Stomach (tissue), 4 donors: ENCODE measurements at regions not wholly inside any gene's neighbourhood (a gene's known extent, or its start where the extent isn't known, plus 50 kb on each side); places are given as distances from the start of the nearest gene placed in this dataset.

Experiments used
- EP300 ChIP-seq: sonication (generic); formaldehyde crosslinking; IDR thresholded peaks from one replicate; pipeline ENCODE4 v1.6.1; 2017; ENCODE audit warnings: antibody characterized with exemption
- POLR2A ChIP-seq, 4 donors: fragments of 450-650 bp; IDR thresholded peaks; one replicate each; pipeline ENCODE4 v1.6.1; 2016; ENCODE audit warnings: antibody characterized with exemption in 4 of 4, control low read depth in 2 of 4, mild to moderate bottlenecking in 1 of 4, moderate library complexity in 1 of 4
- POLR2AphosphoS5 ChIP-seq, 3 donors: sonication (generic); formaldehyde crosslinking; IDR thresholded peaks; one replicate each; pipeline ENCODE4 v1.6.1; 2016; ENCODE audit warnings: antibody characterized with exemption in 3 of 3
- TF ChIP-seq, protein P1 (sequence below), 7 experiments: fragments of 450-650 bp in 4 of 7; fragments of 200-600 bp in 3 of 7; sonication (generic) in 3 of 7; IDR thresholded peaks; one replicate each; pipeline ENCODE4 v1.5.1; 2016 to 2019; ENCODE audit warnings: antibody characterized with exemption in 7 of 7, control low read depth in 2 of 7, mild to moderate bottlenecking in 1 of 7

DNA sequence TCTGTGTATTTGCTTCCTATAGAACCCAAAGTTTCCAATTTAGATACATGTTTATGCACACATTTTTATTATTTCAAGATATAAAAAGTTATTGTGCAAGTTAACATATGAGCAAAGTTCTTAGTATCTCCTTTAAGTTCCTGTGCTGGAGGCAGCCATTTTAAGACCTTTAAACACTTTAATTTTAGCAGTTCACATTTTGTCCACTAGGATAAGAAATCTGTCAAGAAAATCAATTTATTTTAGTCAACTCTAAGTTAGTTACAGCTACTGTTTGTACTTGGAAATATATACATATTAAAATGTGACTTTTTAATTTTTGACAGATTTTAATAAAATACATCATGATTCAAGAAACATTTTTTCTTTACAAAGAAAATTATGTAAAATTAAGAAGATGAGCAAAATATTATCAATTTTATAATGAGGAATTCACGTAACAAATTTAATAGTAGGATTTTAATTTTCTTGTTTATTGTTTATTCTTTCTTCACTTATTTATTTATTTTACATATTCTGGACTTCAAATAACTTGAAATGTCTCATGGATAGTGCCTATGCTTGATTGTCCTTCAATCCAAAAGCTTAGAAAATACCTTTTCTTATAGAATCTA is 402.6 kb upstream of the GBE1 start:
- TF ChIP-seq, protein P1, sequence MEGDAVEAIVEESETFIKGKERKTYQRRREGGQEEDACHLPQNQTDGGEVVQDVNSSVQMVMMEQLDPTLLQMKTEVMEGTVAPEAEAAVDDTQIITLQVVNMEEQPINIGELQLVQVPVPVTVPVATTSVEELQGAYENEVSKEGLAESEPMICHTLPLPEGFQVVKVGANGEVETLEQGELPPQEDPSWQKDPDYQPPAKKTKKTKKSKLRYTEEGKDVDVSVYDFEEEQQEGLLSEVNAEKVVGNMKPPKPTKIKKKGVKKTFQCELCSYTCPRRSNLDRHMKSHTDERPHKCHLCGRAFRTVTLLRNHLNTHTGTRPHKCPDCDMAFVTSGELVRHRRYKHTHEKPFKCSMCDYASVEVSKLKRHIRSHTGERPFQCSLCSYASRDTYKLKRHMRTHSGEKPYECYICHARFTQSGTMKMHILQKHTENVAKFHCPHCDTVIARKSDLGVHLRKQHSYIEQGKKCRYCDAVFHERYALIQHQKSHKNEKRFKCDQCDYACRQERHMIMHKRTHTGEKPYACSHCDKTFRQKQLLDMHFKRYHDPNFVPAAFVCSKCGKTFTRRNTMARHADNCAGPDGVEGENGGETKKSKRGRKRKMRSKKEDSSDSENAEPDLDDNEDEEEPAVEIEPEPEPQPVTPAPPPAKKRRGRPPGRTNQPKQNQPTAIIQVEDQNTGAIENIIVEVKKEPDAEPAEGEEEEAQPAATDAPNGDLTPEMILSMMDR (IDR thresholded peaks at IDR 0.05), result peak in 1 of 7 experiments; percentile 28
- no peak for TF ChIP-seq POLR2A (IDR thresholded peaks at IDR 0.05)
- no peak for TF ChIP-seq POLR2AphosphoS5 (IDR thresholded peaks at IDR 0.05)
- TF ChIP-seq EP300, result no peak
